22Rv1 (cell line): ENCODE measurements at regions not wholly inside any gene's neighbourhood (a gene's known extent, or its start where the extent isn't known, plus 50 kb on each side); places are given as distances from the start of the nearest gene placed in this dataset.

Source experiments
- ZFX ChIP-seq: fragments of 450-650 bp; IDR thresholded peaks from 2 replicates; pipeline ENCODE4 v1.6.1; 2017; ENCODE audit warnings: antibody characterized with exemption, borderline replicate concordance
- TF ChIP-seq, protein P1 (sequence below): fragments of 450-650 bp; IDR thresholded peaks from 2 replicates; pipeline ENCODE4 v1.5.1; 2017; ENCODE audit warnings: mild to moderate bottlenecking

DNA sequence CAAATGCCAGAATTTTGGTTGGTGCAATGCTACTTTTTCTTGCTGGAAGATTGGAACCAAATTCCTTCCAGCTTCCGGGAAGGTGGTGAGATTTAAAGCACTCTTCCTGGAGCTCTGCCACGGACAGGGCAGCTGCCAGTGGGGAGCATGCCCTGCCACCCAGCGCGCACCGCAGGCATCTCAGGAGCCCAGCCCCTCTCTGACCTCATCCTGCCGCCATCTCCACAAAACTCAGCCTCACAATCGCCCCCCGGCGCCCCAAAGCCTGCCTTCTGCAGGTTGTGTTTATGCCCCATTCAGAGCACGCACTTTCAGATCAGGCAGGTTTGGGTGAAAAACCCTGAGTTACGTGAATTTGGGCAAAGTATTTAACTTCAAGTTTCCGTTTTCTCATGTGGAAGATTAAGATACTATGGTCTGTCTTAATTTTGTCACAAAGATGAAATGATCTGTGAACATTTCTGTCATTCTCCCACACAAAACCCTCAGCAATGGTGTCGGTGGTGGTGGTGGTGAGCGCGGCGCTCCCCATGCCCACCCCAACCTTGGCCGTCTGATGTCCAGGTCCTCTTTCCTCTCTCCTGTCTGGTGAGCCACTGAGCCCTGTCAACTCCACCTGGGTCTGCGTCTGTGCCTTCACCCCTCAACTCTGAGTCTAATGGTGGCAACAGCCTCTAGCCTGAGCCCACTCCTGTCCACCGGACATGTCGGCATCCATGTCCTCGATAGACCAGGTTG is 282.8 kb upstream of the SALL3 start:
- TF ChIP-seq, protein P1, sequence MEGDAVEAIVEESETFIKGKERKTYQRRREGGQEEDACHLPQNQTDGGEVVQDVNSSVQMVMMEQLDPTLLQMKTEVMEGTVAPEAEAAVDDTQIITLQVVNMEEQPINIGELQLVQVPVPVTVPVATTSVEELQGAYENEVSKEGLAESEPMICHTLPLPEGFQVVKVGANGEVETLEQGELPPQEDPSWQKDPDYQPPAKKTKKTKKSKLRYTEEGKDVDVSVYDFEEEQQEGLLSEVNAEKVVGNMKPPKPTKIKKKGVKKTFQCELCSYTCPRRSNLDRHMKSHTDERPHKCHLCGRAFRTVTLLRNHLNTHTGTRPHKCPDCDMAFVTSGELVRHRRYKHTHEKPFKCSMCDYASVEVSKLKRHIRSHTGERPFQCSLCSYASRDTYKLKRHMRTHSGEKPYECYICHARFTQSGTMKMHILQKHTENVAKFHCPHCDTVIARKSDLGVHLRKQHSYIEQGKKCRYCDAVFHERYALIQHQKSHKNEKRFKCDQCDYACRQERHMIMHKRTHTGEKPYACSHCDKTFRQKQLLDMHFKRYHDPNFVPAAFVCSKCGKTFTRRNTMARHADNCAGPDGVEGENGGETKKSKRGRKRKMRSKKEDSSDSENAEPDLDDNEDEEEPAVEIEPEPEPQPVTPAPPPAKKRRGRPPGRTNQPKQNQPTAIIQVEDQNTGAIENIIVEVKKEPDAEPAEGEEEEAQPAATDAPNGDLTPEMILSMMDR = no peak
- no peak for TF ChIP-seq ZFX
